HG03354 (cell line): ENCODE measurements at regions not wholly inside any gene's neighbourhood (a gene's known extent, or its start where the extent isn't known, plus 50 kb on each side); places are given as distances from the start of the nearest gene placed in this dataset.

Experiments used
- ATAC-seq: cut with Tn5 transposase; IDR thresholded peaks from one replicate; pipeline ENCODE4 v1.9.1; 2021; ENCODE audit warnings: mild to moderate bottlenecking; ENCODE audit not compliant: unreplicated experiment, poor library complexity, severe bottlenecking

DNA sequence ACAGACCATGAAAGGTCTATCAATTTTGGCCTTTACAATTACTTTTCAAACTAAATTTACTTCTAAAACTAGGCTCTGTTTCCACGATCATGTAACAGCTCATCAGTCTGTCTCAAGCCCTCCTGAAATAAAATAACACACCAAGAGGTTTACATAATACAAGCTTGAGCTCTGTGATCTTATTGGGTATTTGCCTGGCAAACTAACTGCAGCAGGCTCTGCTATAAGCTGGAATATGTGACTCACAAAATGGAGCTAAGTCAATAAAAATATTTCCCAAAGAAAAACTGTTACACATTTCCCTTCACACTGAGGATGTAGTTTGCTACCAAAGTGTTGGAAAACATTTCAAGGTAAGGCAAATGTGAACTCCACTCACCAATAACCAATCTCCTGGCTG lies 94.7 kb upstream of the GPM6B start:
- no peak for ATAC-seq

DNA sequence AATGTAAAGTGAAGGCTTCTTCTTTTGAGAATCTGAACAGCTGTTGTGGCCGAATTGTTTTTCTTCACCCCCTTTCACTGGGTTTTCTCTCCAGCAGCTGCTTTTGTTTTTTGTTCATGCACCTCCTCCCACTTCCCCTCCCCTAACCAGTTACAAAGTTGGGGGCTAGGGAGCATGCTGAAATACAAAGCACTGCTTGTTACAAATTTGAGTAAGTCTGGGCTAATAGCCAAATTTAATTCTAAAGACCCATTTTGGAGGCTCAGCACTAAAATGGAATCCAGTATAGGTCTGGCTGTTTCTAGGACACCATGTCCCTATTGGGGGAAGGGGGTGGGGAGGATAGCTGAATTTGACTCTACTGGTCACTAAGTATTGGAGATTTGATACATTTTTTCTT lies 89.2 kb upstream of the GPM6B start:
- ATAC-seq, result no peak

- ATAC-seq, result no peak
These were observed 86.5 kb upstream of the GPM6B start for GRCh38 chrX:13903405-13903804.

DNA sequence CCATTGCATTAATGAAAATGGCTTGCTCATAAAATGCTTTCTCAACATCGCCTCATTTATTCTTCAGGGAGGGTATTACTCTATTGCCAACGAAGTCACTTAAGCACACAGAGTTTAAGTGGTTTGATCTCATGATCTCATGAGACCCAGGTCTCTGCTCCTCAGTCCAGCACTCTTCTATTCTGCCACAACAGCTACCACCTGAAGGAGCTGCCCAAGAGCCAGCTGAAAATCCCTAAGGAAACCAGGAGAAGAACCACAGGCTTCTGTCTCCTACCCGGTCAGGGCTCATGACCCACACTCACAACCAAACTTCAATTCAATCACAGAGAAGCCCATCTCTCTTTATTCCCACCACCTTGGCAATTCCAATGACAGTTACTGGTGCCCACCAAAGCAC lies 85.5 kb upstream of the GPM6B start:
- no peak for ATAC-seq

- ATAC-seq, result no peak
These were observed 84.5 kb upstream of the GPM6B start for GRCh38 chrX:13901354-13901753.

GRCh38 chrX:13900351-13900750 lies 83.5 kb upstream of the GPM6B start:
- ATAC-seq, result no peak

DNA sequence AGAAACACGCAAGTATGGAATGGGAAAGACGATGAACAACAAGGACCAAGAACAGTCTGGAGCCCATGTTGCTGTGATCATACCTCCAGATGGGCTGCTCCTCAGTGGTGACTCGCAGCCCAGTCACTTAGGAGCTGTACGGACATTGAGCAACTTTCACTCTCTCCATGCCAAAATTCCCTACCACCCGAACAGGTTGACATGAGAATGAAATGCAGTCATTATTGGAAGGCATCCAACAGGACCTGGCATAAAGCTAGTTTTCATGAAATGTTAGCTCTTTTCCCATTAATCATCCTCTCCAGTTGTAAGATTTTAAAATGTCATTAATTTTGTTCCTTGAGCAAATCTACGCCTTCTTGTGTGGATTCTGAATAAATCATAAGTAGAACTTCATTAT lies 82.7 kb upstream of the GPM6B start:
- ATAC-seq, result no peak

GRCh38 chrX:13898603-13899002 lies 81.7 kb upstream of the GPM6B start:
- no peak for ATAC-seq

DNA sequence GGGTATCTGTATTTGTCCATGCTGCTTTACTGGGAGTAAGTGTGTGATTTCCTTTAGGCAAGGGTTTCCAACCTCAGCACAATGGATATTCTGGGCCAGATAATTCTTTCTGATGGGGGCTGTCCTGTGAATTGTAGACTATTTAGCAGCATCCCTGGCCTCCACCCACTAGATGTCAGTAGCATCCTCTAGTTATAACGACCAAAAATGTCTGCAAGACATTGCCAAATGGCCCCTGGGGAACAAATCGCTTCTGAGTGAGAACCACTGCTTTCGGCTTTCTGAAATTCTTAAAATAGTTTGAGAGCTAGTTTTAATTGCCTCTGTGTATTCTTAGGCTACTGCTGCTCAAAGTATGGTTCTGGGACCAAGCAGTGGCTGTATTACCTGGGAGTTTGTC lies 81.2 kb upstream of the GPM6B start:
- ATAC-seq, result peak; percentile 84

DNA sequence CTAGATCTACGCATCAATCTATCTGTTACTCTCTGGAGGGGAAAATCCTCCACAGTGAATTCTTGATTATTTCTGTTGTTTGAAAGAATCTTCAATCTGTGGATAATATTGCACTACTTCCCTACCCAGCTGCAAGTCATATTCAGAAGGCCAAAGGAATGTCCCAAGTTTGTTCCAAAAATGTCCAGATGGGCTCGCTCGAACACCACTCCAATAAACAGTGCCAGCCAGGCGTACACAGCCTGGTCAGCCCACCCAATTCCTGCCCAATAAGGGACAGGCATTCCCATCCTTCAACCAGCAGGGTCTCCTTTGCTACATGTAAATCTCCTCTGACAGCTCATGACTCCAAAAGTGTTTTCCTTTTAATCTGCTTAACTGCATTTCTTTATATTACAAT lies 80.7 kb upstream of the GPM6B start:
- no peak for ATAC-seq

DNA sequence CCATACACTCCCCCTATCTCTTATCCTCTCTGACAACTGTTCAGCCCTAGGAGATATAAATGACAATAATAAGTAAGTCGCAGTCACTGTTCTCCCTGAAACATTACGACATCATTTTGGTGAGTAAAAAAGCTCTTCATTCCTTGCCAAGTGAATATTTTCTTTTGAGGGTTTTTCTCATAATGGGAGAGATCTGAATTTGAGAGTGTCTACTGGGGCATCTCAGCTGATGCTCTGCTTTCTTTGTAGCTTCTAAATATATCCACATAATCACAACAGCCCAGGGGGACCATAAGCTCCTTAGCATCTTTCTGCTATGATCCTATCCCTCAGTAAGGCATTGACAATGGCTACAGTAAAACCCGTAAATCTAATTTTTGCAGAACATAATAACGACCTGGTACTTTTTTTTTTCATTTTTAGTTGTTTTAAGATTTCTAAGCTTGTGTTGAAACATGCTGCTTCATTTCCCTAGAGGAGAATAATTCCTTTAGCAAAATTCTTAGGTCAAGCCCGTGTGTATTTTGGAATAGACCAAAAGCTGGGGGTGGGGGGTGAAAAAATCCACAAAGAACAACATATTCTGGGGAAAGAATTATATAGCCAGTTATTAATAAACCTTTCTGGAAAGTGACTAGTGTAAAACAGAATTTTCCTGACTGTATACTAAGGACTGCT lies 78.1 kb upstream of the GPM6B start:
- ATAC-seq, result no peak

GRCh38 chrX:13893826-13894225 lies 76.9 kb upstream of the GPM6B start:
- ATAC-seq, result no peak

GRCh38 chrX:13892856-13893255 lies 76.0 kb upstream of the GPM6B start:
- ATAC-seq, result no peak

- no peak for ATAC-seq
These were observed 74.7 kb upstream of the GPM6B start for GRCh38 chrX:13891377-13892140.

GRCh38 chrX:13890806-13891205 lies 73.9 kb upstream of the GPM6B start:
- ATAC-seq, result no peak

GRCh38 chrX:13888284-13888683 lies 71.4 kb upstream of the GPM6B start:
- no peak for ATAC-seq

DNA sequence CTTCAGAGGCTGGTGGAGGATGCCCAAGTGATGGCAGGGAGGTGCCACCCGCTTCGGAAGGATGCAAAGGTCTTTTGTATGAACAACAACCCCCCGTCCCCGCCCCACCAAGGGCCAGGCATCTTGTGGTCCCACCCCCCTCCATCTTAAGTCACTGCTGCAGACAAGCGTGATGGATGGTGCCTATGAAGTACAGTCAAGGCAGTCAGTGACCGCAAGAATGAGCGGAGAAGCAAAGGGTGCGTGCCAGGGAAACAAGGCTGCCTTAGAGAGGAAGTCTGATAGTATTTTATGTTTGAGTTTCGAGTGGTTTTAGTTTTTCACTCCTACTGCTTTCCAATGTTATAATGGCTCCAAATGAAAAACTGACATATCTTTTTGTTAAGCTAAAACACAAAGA lies 68.7 kb upstream of the GPM6B start:
- ATAC-seq, result no peak

DNA sequence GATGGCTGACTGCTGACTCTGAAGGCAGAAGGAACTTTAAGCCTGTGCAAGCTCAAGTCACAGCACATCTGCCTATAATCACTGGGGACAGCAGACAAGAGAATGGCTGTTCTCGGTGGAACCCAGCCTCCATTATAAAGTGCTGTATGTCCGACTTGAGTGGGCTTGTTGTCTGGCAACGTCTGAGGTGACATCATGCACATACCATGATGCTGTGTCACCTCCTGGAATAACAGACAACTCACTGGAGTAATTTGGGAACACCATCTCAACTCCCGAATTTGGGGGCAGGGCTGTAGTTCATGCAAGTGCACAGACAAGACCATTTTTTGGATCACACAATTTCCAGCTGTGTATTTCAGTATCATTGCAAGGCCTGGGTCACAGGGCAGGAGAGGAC lies 59.8 kb upstream of the GPM6B start:
- no peak for ATAC-seq

- no peak for ATAC-seq
These were observed 58.7 kb upstream of the GPM6B start for GRCh38 chrX:13875572-13875971.

GRCh38 chrX:13868591-13868990 lies 51.7 kb upstream of the GPM6B start:
- no peak for ATAC-seq
